ENCODE measurements at regions not wholly inside any gene's neighbourhood (a gene's known extent, or its start where the extent isn't known, plus 50 kb on each side); places are given as distances from the start of the nearest gene placed in this dataset.

- TF ChIP-seq, protein P1, sequence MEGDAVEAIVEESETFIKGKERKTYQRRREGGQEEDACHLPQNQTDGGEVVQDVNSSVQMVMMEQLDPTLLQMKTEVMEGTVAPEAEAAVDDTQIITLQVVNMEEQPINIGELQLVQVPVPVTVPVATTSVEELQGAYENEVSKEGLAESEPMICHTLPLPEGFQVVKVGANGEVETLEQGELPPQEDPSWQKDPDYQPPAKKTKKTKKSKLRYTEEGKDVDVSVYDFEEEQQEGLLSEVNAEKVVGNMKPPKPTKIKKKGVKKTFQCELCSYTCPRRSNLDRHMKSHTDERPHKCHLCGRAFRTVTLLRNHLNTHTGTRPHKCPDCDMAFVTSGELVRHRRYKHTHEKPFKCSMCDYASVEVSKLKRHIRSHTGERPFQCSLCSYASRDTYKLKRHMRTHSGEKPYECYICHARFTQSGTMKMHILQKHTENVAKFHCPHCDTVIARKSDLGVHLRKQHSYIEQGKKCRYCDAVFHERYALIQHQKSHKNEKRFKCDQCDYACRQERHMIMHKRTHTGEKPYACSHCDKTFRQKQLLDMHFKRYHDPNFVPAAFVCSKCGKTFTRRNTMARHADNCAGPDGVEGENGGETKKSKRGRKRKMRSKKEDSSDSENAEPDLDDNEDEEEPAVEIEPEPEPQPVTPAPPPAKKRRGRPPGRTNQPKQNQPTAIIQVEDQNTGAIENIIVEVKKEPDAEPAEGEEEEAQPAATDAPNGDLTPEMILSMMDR (IDR thresholded peaks at IDR 0.05; ENCODE audit: insufficient read depth, low read length): no peak
- no peak overlapping the region for H3K4me3 ChIP-seq (ENCODE audit: low read depth, low read length)
- no peak for DNase-seq (ENCODE audit: low read depth)
Measured at GRCh38 chr5:114207615-114208014, 154.3 kb upstream of the KCNN2 start.

DNA sequence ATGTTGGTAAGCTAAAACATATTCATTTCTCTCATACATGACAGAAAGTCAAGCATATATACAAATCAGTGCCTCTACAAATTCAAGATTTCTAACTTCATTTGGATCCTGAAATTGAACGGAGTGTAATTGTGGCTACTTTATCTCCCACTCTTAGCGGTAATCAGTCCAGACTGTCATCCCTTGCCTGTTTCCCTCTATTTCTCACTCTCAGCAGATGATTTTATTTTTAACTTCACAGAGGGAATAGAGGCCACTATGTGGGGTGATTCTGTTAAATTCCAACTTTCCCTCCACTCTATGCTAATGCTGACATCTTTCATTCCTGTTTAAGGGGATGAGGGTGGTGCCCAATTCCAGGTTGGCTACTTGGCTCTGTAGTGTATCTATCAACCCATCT is 153.8 kb upstream of the KCNN2 start:
- DNase-seq (ENCODE audit: low read depth): no peak
- TF ChIP-seq, protein P1 (IDR thresholded peaks at IDR 0.05; ENCODE audit: insufficient read depth, low read length): no peak
- no peak overlapping the region for H3K4me3 ChIP-seq (ENCODE audit: low read depth, low read length)

GRCh38 chr5:114208588-114208987 is 153.3 kb upstream of the KCNN2 start:
- H3K4me3 ChIP-seq (ENCODE audit: low read depth, low read length): no peak overlapping the region
- TF ChIP-seq, protein P1 (IDR thresholded peaks at IDR 0.05; ENCODE audit: insufficient read depth, low read length): no peak
- DNase-seq (ENCODE audit: low read depth): no peak

- no peak for DNase-seq (ENCODE audit: low read depth)
- TF ChIP-seq, protein P1 (IDR thresholded peaks at IDR 0.05; ENCODE audit: insufficient read depth, low read length): no peak
- no peak overlapping the region for H3K4me3 ChIP-seq (ENCODE audit: low read depth, low read length)
Measured at GRCh38 chr5:114210662-114211061, 151.2 kb upstream of the KCNN2 start.

GRCh38 chr5:114221807-114222206 is 140.1 kb upstream of the KCNN2 start:
- H3K4me3 ChIP-seq (ENCODE audit: low read depth, low read length): no peak overlapping the region
- DNase-seq (ENCODE audit: low read depth): no peak
- TF ChIP-seq, protein P1 (IDR thresholded peaks at IDR 0.05; ENCODE audit: insufficient read depth, low read length): no peak

- TF ChIP-seq, protein P1 (IDR thresholded peaks at IDR 0.05; ENCODE audit: insufficient read depth, low read length): no peak
- no peak overlapping the region for H3K4me3 ChIP-seq (ENCODE audit: low read depth, low read length)
- DNase-seq (ENCODE audit: low read depth): no peak
Measured at GRCh38 chr5:114223866-114224265, 138.0 kb upstream of the KCNN2 start.

- DNase-seq (ENCODE audit: low read depth): no peak
- TF ChIP-seq, protein P1 (IDR thresholded peaks at IDR 0.05; ENCODE audit: insufficient read depth, low read length): no peak
- H3K4me3 ChIP-seq (ENCODE audit: low read depth, low read length): no peak overlapping the region
Measured at GRCh38 chr5:114237766-114238165, 124.1 kb upstream of the KCNN2 start.

Measured in fibroblast of the aortic adventitia (primary cell).